C4-2B (cell line): ENCODE measurements at regions not wholly inside any gene's neighbourhood (a gene's known extent, or its start where the extent isn't known, plus 50 kb on each side); places are given as distances from the start of the nearest gene placed in this dataset.

ENCODE experiments used
- CTCF ChIP-seq: fragments of 450-650 bp; conservative IDR thresholded peaks from 2 replicates; pipeline ENCODE4 v1.5.1; 2017; ENCODE audit warnings: mild to moderate bottlenecking
- ZFX ChIP-seq: fragments of 450-650 bp; IDR thresholded peaks from 2 replicates; pipeline ENCODE4 v1.6.1; 2017

DNA sequence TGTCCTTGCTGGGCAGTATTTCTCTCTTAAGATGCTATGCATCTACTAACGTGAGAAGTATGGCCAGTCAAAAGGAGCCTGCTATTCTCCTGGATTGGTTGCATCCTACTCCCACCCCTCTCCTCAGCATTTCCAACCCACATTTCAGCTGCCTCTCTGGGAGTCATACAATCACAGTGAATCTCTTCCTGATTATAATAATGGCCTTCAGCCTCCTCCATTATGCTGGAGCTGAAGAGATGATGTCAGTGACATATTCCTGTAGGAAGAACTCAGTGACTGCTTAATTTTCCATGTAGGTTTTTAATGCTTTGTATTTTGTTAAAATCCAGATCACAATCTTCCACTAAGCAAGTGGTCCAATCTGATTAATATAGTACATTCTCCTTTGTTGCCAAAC, 82.7 kb upstream of the SUCLG2 start:
- TF ChIP-seq CTCF (no peak), ZFX (no peak)
